OCI-LY7 (cell line): ENCODE measurements at regions not wholly inside any gene's neighbourhood (a gene's known extent, or its start where the extent isn't known, plus 50 kb on each side); places are given as distances from the start of the nearest gene placed in this dataset.

Experiments
- BruUV-seq: library from RNA; stranded (reverse); fragments of 400-500 nt; replicated peaks from 2 replicates; lab custom pipeline; 2021; lab: Mats Ljungman, UMichigan
- CTCF ChIA-PET: fragments of 300-600 bp; sonication (Branson Sonifier 250); formaldehyde crosslinking; loops from one replicate; lab custom pipeline; 2022; ENCODE audit warnings: antibody characterized with exemption; ENCODE audit not compliant: unreplicated experiment; lab: Charles Lee
- POLR2A ChIA-PET: fragments of 300-600 bp; sonication (Branson Sonifier 250); formaldehyde crosslinking; loops from one replicate; lab custom pipeline; 2022; ENCODE audit warnings: antibody characterized with exemption; lab: Charles Lee
- DNase-seq: peaks from one replicate; pipeline ENCODE4 v3.0.0-alpha.2; 2015; ENCODE audit warnings: low spot score
- H2AFZ ChIP-seq: fragments of 200-600 bp; sonication (generic), shearing (Covaris generic); 2 replicates; pipeline ENCODE4 v1.6.1; 2014; ENCODE audit warnings: mild to moderate bottlenecking, antibody characterized with exemption, low read length, moderate library complexity
- H3K27ac ChIP-seq: fragments of 200-600 bp; sonication (generic); 2 replicates; pipeline ENCODE4 v1.5.1; 2014; ENCODE audit warnings: mixed run types, low read depth, mild to moderate bottlenecking, moderate library complexity, low read length, inconsistent platforms; ENCODE audit not compliant: poor library complexity, severe bottlenecking
- H3K36me3 ChIP-seq: fragments of 200-600 bp; sonication (generic); 2 replicates; pipeline ENCODE4 v1.6.1; 2014; ENCODE audit warnings: mild to moderate bottlenecking, antibody characterized with exemption, low read length, moderate library complexity, mixed read lengths; ENCODE audit not compliant: insufficient read depth
- H3K4me1 ChIP-seq: fragments of 200-600 bp; sonication (generic); 2 replicates; pipeline ENCODE4 v1.5.1; 2014; ENCODE audit warnings: mild to moderate bottlenecking, low read length; ENCODE audit not compliant: insufficient read depth, poor library complexity, severe bottlenecking
- H3K4me2 ChIP-seq: fragments of 200-600 bp; sonication (generic); 2 replicates; pipeline ENCODE4 v1.6.1; 2014; ENCODE audit warnings: mild to moderate bottlenecking, low read length
- H3K4me3 ChIP-seq: fragments of 200-600 bp; sonication (generic); 2 replicates; pipeline ENCODE4 v1.5.1; 2014; ENCODE audit warnings: mild to moderate bottlenecking, low read depth, low read length; ENCODE audit not compliant: poor library complexity, severe bottlenecking
- H3K79me2 ChIP-seq: fragments of 200-600 bp; sonication (generic); 2 replicates; pipeline ENCODE4 v1.6.1; 2016; ENCODE audit warnings: low read depth, mild to moderate bottlenecking, low read length, moderate library complexity, mixed read lengths; ENCODE audit not compliant: insufficient read depth
- H3K9me2 ChIP-seq: fragments of 200-600 bp; sonication (generic); 2 replicates; pipeline ENCODE4 v1.6.1; 2016; ENCODE audit warnings: mild to moderate bottlenecking, low read length, mixed read lengths; ENCODE audit not compliant: insufficient read depth
- H3K9me3 ChIP-seq: fragments of 200-600 bp; sonication (generic); 2 replicates; pipeline ENCODE4 v1.6.1; 2014; ENCODE audit warnings: mild to moderate bottlenecking, mixed run types, low read length, mixed read lengths
- H4K20me1 ChIP-seq: fragments of 200-600 bp; sonication (generic); 2 replicates; pipeline ENCODE4 v1.6.1; 2014; ENCODE audit warnings: mild to moderate bottlenecking, antibody characterized with exemption, low read length, moderate library complexity, mixed read lengths; ENCODE audit not compliant: insufficient read depth
- EZH2phosphoT487 ChIP-seq: fragments of 200-600 bp; sonication (generic); IDR thresholded peaks from 2 replicates; pipeline ENCODE4 v1.6.1; 2018; ENCODE audit warnings: low read depth, borderline replicate concordance, mild to moderate bottlenecking, mixed run types, antibody characterized with exemption, low read length, moderate library complexity, mixed read lengths
- intact Hi-C: fragments of 100-400 bp; cut with micrococcal nuclease; formaldehyde crosslinking; loops from one replicate; pipeline ENCODE4 v1.10.0; 2022; ENCODE audit not compliant: unreplicated experiment
- TF ChIP-seq, protein P1 (sequence below): fragments of 200-600 bp; sonication (generic); conservative IDR thresholded peaks from 2 replicates; pipeline ENCODE4 v1.5.1; 2014; ENCODE audit warnings: mild to moderate bottlenecking, antibody characterized with exemption, low read length, moderate library complexity, mixed read lengths

DNA sequence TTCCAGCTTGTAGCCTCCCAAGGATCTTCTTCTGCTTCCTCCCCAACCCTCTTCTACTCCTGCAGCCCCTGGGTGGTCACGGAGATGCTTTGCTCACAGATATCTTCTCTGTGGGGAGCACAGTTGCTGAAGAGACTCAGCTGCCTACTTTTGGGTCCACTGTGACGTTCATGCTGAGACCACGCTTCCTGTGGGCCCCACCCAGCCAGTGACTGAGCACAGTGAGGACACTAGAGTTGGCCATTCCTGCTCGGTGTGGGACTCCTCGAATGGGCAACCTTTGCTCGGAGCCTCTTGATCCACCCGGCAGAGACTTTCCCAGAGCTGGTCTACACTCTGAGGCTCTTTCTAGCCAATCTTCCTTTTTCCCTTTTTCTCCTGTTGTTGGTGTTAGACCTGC is 73.9 kb downstream of the ADRA2A start:
- CTCF ChIA-PET: no interaction called here
- POLR2A ChIA-PET: no interaction called here
- H3K9me3 ChIP-seq: no peaks in the 10 kb centered on the region

DNA sequence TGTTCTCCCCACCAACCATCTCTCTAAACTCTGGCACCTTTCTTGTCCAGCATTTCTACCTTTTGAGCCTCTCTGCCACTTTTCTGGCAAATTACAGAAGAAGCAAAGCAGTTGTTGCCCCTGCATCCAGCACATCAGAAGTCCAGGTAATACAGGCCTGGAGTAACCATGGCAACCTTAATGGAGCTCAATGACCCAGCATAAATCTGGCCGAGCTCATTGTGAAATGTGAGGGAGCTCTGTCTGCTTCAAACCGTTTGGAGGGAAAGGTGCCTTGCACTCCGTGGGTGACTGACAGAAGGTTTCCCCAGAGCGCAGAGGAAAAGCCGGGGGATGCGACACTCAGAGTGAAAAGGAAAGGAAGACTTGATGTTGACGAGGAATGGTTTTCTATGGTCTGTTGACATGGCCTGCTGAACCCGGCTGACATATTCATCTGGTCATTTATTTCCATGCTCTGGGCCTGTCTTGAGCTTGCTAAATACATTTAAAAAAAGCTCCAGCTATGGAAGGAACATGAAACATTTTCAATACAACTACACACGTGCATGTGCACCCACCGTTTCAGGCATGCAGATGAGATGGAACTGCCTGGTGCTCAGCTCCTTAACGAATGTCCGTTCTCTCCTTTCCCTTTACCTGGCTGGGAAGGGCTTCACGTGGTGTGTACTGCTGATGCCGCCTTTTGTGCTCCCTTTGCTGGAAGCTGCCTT is 74.9 kb downstream of the ADRA2A start:
- no peak overlapping the region for H3K4me3 ChIP-seq
- no peaks in the 10 kb centered on the region for H3K9me2 ChIP-seq
- DNase-seq: no peak
- no TSS peak for BruUV-seq
- ChIA-PET POLR2A (no interaction called here), CTCF (no interaction called here)
- H3K36me3 ChIP-seq: no peaks in the 10 kb centered on the region
- H2AFZ ChIP-seq: no peak overlapping the region
- H3K4me2 ChIP-seq: no peak overlapping the region
- no peaks in the 10 kb centered on the region for H3K4me1 ChIP-seq
- no peak for TF ChIP-seq EZH2phosphoT487
- TF ChIP-seq, protein P1, sequence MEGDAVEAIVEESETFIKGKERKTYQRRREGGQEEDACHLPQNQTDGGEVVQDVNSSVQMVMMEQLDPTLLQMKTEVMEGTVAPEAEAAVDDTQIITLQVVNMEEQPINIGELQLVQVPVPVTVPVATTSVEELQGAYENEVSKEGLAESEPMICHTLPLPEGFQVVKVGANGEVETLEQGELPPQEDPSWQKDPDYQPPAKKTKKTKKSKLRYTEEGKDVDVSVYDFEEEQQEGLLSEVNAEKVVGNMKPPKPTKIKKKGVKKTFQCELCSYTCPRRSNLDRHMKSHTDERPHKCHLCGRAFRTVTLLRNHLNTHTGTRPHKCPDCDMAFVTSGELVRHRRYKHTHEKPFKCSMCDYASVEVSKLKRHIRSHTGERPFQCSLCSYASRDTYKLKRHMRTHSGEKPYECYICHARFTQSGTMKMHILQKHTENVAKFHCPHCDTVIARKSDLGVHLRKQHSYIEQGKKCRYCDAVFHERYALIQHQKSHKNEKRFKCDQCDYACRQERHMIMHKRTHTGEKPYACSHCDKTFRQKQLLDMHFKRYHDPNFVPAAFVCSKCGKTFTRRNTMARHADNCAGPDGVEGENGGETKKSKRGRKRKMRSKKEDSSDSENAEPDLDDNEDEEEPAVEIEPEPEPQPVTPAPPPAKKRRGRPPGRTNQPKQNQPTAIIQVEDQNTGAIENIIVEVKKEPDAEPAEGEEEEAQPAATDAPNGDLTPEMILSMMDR: no peak
- no peaks in the 10 kb centered on the region for H3K79me2 ChIP-seq
- no peaks in the 10 kb centered on the region for H4K20me1 ChIP-seq
- H3K27ac ChIP-seq: no peak overlapping the region
- intact Hi-C loops: no loop called here
- H3K9me3 ChIP-seq: no peaks in the 10 kb centered on the region

More for the DNA sequence above, 73.9 kb downstream of the ADRA2A start:
- TF ChIP-seq, protein P1: no peak
- no peak for TF ChIP-seq EZH2phosphoT487
- no peaks in the 10 kb centered on the region for H3K9me2 ChIP-seq
- no peaks in the 10 kb centered on the region for H3K4me1 ChIP-seq
- no TSS peak for BruUV-seq
- no peaks in the 10 kb centered on the region for H4K20me1 ChIP-seq
- no peak overlapping the region for H3K4me2 ChIP-seq
- no peaks in the 10 kb centered on the region for H3K79me2 ChIP-seq
- no peak overlapping the region for H3K27ac ChIP-seq
- intact Hi-C loops: no loop called here
- DNase-seq: no peak
- H3K4me3 ChIP-seq: no peak overlapping the region
- no peaks in the 10 kb centered on the region for H3K36me3 ChIP-seq
- no peak overlapping the region for H2AFZ ChIP-seq

DNA sequence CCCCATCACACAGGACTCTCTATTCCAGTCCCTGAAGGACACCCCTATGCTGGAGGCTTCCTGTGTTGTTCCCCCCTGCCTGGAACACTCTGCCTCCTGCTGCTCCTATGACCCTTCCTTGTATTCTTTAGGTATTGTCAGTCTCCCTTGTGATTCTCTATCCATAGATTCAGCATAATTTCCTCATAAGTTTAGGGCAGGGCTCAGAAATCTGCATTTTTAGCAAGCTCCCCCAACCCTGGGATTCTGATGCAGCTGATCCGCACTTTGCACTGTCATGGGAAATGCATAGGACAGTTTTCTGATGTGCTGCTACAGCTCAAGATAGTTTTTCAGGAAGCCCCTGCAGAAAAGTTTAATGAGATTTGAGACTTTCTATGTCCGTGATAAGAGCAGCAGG is 79.9 kb downstream of the ADRA2A start:
- no peak overlapping the region for H2AFZ ChIP-seq

More for the DNA sequence above, 79.9 kb downstream of the ADRA2A start:
- H3K4me3 ChIP-seq: no peak overlapping the region
- intact Hi-C loops: no loop called here
- H4K20me1 ChIP-seq: no peaks in the 10 kb centered on the region
- TF ChIP-seq EZH2phosphoT487: no peak
- TF ChIP-seq, protein P1: no peak
- no peaks in the 10 kb centered on the region for H3K36me3 ChIP-seq
- no peaks in the 10 kb centered on the region for H3K79me2 ChIP-seq
- H3K4me1 ChIP-seq: no peaks in the 10 kb centered on the region
- POLR2A ChIA-PET: interaction anchor here (0.6 to 0.8 kb wide), 2 partner anchors 12 to 986 kb away, joined by 3 to 4 read pairs; no protein-coding TSS in a partner anchor
- H3K4me2 ChIP-seq: no peak overlapping the region
- no peak overlapping the region for H3K27ac ChIP-seq
- DNase-seq: no peak
- no peaks in the 10 kb centered on the region for H3K9me3 ChIP-seq
- H3K9me2 ChIP-seq: no peaks in the 10 kb centered on the region
- CTCF ChIA-PET: no interaction called here
- BruUV-seq: no TSS peak
